ENCODE measurements at regions not wholly inside any gene's neighbourhood (a gene's known extent, or its start where the extent isn't known, plus 50 kb on each side); places are given as distances from the start of the nearest gene placed in this dataset.

- TF ChIP-seq CTCF (IDR thresholded peaks at IDR 0.05; ENCODE audit: poor library complexity, severe bottlenecking) (no peak), MXI1 (conservative IDR thresholded peaks at IDR 0.05; ENCODE audit: poor library complexity, severe bottlenecking) (no peak), EP300 (conservative IDR thresholded peaks at IDR 0.05; ENCODE audit: poor library complexity, severe bottlenecking) (no peak), EZH2 (IDR thresholded peaks at IDR 0.05; ENCODE audit: borderline replicate concordance, insufficient read depth, low read length, poor library complexity, severe bottlenecking) (no peak), REST (IDR thresholded peaks at IDR 0.05; ENCODE audit: borderline replicate concordance) (no peak), POLR2AphosphoS5 (IDR thresholded peaks at IDR 0.05) (no peak)
These were observed 944.8 kb downstream of the DTWD2 start for GRCh38 chr5:118043531-118043930.
